HG03066 (cell line): ENCODE measurements at regions not wholly inside any gene's neighbourhood (a gene's known extent, or its start where the extent isn't known, plus 50 kb on each side); places are given as distances from the start of the nearest gene placed in this dataset.
"Not testable (repeated sequence)": the region's sequence is repeated elsewhere in the genome, so short reads cannot be mapped to it uniquely, and the experiment has no call there.

Experiments
- ATAC-seq: cut with Tn5 transposase; IDR thresholded peaks from one replicate; pipeline ENCODE4 v1.9.1; 2021; ENCODE audit warnings: low read depth; ENCODE audit not compliant: unreplicated experiment

DNA sequence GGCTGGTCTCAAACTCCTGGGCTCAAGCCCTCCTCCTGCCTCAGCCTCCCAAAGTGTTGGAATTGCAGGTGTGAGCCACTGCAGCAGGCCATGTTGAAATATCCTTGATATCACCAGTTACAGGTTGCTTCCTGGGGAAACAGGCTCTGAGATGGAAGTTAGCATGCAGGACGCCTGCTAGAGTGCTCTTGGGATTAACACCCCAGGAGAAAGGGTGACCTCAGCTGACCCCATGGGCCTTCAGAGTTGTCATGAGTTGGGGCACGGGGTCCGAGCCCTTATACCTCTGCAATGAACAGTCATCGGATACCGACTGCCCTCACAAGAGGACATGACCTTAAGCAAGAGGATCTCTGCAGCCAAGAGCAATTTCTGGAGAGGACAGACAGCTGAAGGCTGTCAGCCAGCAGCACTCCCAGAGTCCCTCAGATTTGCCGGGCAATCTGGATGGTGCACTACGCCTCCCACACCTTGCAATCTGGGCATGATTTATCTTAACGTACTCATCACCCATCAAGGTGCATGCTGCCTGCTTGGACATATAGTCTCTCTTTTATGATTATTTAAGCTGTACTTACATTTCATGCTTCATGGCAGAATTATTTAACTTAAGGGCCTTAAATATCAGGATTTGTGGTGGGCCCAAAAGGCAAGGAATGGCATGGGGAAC is 134.6 kb downstream of the ADSS2 start:
- no peak for ATAC-seq

DNA sequence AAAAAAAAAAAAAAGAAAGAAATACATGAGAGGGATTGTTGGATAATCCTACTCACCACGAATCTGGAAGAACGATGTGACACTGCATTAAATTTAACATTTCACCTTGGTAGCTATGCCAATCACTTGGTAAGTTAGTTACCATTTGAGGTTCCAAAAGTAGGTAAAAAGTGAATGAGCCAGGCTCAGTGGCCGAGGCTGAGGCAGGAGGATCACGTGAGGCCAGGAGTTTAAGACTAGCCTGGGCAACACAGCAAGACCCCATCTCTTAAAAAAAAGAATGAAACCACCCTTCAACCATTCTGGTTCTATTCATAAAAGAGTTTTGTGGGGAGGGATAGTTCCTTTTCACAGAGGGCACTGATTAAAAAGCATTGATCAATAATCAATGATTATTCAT is 133.6 kb downstream of the ADSS2 start:
- no peak for ATAC-seq

DNA sequence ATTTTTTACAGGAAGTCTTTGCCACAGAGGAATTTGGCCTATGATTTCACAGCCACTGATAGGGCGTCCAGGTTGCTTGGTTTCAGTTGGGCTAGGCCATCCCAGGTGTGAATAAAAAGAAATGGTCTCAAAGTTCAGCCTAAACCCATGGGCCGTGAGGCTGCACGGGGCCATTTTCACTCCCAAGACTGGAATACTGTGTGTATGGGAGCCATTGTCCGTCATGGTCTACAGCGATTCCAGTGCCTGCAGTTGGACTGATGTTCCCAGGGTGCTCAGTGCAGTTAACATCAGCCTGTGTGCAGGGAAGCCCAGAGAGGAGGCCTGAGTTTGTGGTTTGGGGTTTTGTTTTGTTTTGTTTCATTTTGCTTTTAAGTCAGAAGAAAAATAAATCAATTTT is 133.2 kb downstream of the ADSS2 start:
- peak; percentile 32 for ATAC-seq

DNA sequence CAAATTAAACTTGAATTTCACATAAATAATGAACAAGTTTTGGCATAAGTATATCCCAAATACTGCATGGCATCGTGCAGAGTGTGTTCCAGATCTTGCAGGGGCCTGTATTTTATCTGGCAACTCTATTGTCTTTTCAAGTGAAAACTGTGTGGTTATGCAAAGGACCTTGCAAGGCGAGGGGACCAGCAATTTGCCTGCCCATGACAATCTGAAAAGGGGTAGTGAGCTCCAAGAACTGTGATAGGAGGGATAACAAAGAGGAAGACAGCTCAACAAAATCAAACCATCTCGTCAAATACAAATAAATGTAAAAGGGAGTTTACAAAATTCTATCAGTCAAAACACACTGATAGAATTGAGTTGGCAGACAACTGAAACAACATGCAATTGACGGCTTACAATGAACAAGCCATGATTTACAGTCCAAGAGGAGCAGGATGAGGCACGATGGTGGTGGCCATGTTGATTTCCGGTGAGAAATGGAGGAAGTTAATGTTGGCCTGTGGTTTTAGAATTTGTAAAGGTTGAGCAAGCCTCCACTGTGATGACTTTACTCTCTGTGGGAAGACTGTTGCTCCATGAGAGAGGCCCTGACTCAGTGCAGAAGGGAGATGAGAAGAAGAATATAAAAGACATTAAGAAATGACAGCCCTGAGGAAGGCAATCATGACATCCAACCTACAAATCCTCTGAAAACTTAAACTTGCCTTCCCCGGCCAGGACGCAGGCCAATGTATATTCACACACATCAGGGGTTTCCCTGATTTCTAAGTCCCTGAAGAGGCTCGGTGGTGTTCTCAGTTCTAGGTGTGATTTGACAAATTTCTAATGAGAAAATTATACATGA is 132.2 kb downstream of the ADSS2 start:
- peak; percentile 70 for ATAC-seq

DNA sequence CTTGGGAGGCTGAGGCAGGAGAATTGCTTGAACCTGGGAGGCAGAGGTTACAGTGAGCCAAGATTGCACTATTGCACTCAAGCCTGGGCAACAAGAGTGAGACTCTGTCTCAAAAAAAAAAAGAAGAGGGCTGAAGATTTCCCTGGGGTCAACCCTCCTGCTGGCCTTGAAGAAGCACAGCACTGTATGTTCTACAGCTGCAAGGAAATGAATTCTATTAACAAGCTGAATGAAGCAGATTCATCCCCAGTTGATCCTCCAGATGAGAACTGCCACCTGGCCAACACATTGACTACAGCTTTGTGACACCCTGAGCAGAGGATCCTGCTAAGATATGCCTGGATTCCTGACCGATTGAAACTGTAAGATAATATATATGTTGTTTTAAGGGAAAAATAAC is 129.5 kb downstream of the ADSS2 start:
- ATAC-seq: no peak

DNA sequence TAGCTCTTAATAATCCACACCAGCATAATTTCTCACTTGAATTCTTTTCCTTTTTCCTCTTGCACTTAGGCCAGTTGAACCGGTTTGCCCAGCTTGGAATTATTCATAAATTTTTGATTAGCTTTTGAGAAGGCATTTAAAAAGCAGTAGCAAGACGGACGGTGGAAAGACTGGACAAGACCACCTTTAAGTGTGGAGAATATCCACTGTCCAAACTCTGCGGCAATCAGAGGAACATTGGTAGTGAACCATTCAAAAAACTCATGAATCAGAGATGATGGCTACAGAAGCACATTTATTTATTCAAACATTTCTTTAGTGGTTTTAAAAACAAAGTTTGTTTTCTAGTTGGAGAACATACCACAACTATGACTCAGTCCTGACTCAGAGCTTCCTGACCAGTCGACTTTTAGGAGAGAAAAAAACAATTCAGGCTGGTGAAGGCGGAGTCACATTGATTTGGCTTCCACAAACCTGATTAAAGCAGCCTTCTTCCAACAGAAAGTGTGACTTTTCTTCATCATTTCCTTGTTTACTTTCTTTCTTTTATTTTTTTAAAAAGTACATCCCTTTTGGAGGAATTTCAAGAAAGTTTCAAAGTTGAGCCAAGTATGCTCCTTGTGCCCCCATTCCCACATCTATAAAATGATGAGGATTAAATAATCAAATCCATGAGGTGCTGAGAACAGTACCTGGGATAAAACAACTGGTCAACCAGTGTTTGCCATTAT is 128.8 kb downstream of the ADSS2 start:
- ATAC-seq: no peak

DNA sequence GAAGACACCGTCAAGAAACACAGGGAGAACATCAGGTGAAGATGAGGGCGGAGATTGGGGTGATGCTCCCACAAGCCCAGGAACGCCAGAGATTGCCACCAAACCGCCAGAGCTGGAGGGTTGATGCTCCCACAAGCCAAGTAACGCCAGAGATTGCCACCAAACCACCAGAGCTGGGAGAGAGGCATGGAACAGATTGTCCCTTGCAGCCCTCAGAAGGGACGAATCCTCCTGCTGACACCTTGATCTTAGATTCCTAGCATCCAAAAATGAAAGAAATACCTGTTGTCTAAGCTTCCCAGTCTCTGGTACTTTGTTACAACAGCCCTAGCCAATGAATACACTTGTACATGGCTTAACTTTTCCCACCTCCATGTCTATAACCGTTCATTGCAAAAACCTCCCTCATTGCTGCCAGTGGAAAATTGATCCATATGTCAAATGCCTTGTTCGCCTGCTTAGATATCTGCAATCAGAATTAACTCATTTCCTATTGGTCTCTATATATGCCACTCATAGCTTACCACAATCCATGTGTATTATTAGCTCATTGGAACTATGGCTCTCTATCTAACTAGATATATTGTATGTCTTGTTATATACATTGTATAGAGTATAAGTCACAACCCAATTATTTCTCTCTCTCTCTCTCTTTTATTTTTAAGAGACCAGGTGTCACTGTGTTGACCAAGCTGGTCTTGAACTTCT is 127.4 kb downstream of the ADSS2 start:
- no peak for ATAC-seq

DNA sequence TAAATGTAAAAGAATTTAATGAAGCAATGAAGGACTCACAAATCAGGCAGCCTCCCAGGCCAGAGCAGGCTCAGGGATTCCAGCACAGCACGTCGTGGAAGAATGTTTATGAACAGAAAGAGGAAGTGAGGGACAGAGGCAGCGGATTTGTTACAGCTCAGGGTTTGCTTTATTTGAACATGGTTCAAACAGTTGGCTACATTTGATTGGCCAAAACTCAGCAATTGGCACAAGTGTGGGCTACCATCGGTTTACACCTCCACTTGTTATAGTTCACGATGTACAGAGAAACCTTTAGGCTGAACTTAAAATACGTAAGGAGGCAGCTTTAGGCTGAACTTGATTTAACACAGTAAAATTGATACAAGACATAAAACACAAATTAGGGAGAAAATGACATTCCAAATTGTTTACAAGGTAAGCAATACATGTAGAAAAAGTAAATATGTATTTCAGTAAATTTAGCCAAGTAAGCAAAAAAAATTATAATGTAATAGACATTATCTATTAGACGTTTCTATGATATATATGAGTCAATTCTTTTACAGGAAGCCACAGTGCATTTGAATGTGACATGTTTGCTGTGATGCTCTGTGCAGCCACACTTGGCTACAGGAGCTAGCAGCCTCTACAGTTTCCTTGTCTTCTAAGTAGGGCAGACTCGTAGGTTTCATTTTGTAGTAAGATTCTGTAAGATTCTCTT is 126.5 kb downstream of the ADSS2 start:
- peak; percentile 83 for ATAC-seq

DNA sequence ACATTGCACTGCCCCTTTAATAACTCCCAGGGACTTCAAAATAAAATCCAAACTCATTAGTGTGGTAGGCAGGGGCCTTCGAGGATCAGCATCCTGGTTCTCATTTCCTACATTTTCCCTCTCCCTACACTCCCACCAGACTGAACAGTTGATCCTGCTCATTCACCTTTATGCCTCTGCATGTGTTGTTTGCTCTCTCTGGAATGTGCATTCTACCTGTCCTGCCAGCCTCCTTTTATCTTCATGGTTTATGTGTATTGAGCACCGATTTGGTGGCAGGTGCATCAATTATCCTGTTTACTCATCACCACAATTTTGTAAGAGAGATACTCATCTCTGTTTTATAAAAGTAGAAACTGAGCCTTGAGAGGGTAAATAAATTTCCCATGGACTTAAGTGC is 125.0 kb downstream of the ADSS2 start:
- no peak for ATAC-seq

DNA sequence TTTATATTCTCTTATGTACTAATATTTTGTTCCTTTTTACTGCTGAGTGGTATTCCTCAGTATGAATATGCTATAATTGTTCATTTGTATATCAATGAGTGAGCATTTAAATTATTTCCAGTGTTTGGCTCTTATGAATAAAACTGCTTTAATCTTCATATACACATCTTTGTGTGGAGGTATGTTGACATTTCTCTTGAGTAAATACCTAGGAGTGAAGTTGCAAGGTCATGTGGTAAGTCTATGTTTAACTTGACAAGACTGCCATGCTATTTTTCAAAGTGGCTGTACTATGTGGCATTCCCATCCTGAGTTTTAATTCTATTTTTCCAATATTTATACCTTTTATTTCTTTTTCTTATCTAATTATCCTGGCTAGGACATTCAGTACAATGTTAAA is 124.2 kb downstream of the ADSS2 start:
- no peak for ATAC-seq

DNA sequence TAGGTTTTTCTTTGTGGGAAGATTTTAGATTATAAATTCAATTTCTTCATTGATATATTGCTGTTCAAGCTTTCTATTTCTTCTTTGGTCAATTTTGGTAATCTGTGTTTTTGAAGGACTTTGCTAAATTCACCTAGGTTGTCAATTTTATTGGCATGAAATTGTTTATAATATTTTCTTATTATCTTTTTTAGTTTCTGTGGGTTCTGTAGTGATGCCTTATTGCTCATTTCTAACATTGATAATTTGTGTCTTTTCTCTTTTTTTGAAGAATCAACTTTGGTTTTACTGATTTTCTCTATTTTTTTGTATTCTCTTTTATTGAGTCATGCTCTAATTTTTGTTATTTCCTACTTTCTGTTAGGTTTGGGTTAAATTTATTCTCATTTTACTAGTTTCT is 123.2 kb downstream of the ADSS2 start:
- ATAC-seq: no peak

DNA sequence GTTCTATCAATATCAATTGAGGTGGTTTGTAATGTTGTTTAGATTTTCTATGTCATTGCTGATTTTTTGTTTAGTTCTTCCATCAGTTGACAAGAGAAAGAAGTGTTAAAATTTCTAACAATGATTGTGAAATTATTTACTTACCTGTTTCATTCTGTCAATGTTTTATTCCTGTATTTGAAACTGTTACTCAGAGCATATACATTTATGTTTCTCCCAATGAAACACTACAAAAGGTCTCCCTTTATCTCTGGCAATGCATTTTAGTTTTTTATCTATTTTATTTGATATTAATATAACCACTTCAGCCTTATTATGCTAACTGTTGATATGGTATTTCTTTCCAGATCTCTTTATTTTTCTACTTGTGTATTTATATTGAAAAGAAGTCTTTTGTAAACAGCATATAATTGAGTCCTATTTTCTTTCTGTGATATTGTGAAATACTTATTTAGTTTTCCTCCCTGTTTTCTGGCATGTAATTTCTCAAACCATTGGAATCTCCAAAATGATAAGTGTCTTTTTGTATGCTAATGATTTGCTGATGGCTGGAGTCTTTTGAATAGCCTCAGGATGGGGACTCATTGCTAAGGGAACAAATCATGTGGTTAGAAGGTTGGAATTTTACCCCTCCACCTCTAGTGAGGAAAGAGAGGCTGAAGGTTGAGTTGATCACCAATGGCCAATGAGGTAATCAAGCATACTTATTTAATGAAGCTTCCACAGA is 122.0 kb downstream of the ADSS2 start:
- ATAC-seq: no peak

DNA sequence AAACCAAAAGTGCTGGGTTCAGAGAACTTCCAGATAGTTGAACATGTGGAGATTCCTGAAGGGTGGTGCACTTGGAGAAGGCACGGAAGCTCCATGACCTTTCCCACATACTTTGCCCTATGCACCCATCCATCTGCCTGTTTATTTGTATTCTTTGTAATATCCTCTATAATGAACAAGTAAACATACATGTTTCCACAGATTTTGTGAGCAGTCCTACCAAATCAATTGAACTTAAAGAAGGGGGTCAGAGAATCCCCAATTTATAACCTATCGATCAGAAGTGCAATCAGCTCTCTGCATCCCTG is 121.4 kb downstream of the ADSS2 start:
- ATAC-seq: no peak

DNA sequence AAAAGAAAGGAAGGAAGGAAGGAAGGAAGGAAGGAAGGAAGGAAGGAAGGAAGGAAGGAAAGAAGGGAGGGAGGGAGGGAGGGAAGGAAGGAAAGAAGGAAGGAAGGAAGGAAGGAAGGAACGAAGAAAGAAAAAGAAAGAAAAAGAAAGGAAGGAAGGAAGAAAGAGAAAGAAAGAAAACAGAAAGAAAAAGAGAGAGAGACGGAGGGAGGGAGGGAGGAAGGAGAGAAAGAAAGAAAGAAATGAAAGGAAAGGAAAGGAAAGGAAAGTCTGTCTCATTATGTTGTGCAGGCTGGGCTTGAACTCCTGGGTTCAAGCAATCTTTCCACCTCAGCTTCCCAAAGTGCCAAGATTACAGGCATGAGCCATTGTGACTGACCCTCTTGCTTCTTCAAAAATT is 118.9 kb downstream of the ADSS2 start:
- not testable (repeated sequence) for ATAC-seq

DNA sequence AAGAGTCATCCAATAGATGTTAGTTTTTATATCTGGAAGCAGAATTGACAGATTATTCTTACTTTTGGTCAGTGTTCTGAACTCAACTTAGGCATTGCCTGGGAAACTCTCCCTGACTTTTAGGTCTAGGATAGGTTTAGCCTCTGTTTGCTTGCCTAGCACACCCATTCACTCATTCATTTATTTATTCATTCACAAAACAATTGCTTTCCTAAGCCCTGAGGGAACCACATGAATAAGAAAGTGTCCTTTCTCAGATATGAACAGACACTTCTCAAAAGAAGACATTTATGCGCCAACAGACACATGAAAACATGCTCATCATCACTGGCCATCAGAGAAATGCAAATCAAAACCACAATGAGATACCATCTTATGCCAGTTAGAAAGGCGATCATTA is 117.4 kb downstream of the ADSS2 start:
- not testable (repeated sequence) for ATAC-seq

DNA sequence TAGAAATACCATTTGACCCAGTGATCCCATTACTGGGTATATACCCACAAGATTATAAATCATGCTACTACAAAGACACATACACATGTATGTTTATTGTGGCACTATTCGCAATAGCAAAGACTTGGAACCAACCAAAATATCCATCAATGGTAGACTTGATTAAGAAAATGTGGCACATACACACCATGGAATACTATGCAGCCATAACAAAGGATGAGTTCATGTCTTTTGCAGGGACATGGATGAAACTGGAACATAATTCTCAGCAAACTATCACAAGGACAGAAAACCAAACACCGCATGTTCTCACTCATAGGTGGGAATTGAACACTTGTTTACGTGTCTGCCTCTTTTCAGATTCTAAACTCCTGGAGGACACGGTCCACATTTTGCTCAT is 116.9 kb downstream of the ADSS2 start:
- ATAC-seq: not testable (repeated sequence)

DNA sequence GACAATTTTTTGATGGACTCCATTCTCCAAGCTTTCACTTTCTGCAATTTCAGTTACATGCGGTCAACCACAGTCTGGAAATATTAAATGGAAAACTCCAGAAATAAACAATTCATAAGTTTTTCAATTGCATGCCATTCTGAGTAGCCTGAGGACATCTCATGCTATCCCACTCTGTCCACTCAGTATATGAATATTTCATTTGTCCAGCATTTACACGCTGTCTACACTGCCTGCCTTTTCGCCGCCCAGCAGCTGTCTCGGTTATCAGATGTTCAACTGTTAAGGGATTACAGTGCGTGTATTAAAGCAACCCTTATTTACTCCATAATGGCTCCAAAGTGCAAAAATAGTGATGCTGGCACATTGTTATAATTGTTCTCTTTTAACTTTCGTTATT is 116.3 kb downstream of the ADSS2 start:
- ATAC-seq: no peak

DNA sequence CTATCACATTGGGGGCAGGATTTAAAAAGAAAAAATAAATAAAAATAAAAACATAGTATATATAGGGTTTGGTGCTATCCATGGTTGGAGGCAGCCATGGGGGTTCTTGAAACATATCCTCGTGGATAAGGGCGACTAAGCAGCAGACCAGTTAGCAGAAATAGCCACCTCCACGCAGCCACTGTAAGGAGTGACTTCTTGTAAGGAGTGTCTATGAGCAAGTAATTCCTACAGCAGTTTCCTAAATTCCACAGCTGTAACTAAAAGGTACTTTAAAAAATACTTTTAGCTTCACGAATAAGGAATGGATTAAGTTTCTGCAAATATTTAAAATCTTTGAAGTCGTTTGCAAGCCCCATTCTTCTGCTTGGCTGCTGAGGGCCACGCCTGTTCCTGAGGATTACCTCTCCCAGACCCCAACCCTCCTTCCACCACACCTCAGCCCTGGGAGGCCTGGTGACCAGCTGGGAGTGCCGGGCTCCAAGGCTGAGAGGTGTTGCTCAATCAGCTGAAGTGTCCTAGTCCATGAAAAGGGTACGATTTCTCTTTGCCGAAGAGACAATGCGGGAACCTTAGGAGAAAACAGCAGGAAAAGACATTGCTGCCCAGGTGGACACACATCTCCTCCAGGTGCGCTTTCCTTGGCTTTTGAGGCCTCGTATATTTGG is 115.3 kb downstream of the ADSS2 start:
- no peak for ATAC-seq

DNA sequence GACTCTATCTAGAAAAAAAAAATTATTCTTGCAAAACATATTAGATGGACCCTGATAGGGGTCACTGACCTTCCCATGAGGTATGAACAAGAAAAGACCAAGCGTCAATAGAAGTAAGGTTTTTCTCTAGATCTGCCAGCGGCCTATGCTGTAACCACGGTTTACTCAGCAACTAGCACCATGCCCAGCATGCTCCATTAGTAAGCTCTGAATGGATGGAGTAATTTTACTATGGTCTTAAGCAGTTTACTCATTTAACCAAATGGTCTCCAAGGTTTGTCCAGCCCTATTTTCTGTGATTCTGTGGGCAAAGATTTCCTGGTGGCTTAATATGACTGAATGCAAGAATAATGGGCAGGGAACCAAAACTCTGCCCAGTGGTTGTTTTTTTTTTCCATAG is 113.9 kb downstream of the ADSS2 start:
- ATAC-seq: no peak
